Glutamatergic neuron (in vitro differentiated cells): ENCODE measurements at regions not wholly inside any gene's neighbourhood (a gene's known extent, or its start where the extent isn't known, plus 50 kb on each side); places are given as distances from the start of the nearest gene placed in this dataset.

Experiments used
- DNase-seq: peaks from one replicate; pipeline ENCODE4 v3.0.0; 2022
- H3K27ac Mint-ChIP-seq: one replicate; pipeline ENCODE4 v1.8.0; 2020; ENCODE audit warnings: mild to moderate bottlenecking, mixed read lengths, inconsistent platforms; ENCODE audit not compliant: unreplicated experiment
- H3K27me3 Mint-ChIP-seq: one replicate; pipeline ENCODE4 v1.8.0; 2020; ENCODE audit warnings: mild to moderate bottlenecking, moderate library complexity, mixed read lengths, inconsistent platforms; ENCODE audit not compliant: unreplicated experiment
- H3K36me3 Mint-ChIP-seq: one replicate; pipeline ENCODE4 v1.8.0; 2020; ENCODE audit warnings: mild to moderate bottlenecking, mixed read lengths, inconsistent platforms; ENCODE audit not compliant: unreplicated experiment
- H3K4me1 Mint-ChIP-seq: one replicate; pipeline ENCODE4 v1.8.0; 2020; ENCODE audit warnings: mild to moderate bottlenecking, low read depth, mixed read lengths, inconsistent platforms; ENCODE audit not compliant: unreplicated experiment
- H3K4me3 Mint-ChIP-seq: one replicate; pipeline ENCODE4 v1.8.0; 2020; ENCODE audit warnings: mild to moderate bottlenecking, mixed read lengths, inconsistent platforms; ENCODE audit not compliant: unreplicated experiment
- H3K9me3 Mint-ChIP-seq: one replicate; pipeline ENCODE4 v1.8.0; 2020; ENCODE audit warnings: mild to moderate bottlenecking, moderate library complexity, mixed read lengths, inconsistent platforms; ENCODE audit not compliant: unreplicated experiment
- TF ChIP-seq, protein P1 (sequence below): fragments of 200-600 bp; sonication (generic); IDR thresholded peaks from one replicate; pipeline ENCODE4 v1.5.0; 2021; ENCODE audit not compliant: partially characterized antibody, unreplicated experiment

DNA sequence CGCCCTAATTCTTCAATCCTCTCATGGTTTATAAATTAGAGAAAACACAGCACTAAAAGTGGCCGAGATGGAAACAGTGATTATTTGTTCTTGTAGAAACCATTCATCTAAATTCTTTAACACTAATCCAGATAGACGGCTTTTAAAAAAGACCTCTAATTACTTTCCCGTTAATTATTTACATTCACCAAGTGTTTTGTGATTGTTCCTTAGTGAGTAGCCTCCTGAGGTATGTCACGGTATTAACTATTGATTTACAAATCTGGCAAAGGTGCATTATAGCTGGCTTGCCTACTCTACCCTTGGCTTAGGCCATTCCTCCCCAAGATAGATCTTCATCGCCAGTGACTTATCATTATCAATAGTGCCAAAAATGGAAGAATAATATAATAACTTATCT is 436.4 kb upstream of the ST6GAL2 start:
- TF ChIP-seq, protein P1, sequence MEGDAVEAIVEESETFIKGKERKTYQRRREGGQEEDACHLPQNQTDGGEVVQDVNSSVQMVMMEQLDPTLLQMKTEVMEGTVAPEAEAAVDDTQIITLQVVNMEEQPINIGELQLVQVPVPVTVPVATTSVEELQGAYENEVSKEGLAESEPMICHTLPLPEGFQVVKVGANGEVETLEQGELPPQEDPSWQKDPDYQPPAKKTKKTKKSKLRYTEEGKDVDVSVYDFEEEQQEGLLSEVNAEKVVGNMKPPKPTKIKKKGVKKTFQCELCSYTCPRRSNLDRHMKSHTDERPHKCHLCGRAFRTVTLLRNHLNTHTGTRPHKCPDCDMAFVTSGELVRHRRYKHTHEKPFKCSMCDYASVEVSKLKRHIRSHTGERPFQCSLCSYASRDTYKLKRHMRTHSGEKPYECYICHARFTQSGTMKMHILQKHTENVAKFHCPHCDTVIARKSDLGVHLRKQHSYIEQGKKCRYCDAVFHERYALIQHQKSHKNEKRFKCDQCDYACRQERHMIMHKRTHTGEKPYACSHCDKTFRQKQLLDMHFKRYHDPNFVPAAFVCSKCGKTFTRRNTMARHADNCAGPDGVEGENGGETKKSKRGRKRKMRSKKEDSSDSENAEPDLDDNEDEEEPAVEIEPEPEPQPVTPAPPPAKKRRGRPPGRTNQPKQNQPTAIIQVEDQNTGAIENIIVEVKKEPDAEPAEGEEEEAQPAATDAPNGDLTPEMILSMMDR: no peak
- H3K4me1 Mint-ChIP-seq: no peaks in the 10 kb centered on the region
- H3K9me3 Mint-ChIP-seq: peaks cover 1% of the 10 kb centered on the region
- peaks cover 9% of the 10 kb centered on the region for H3K36me3 Mint-ChIP-seq
- no peaks in the 10 kb centered on the region for H3K27me3 Mint-ChIP-seq
- no peak overlapping the region for H3K27ac Mint-ChIP-seq
- H3K4me3 Mint-ChIP-seq: no peak overlapping the region
- no peak for DNase-seq

DNA sequence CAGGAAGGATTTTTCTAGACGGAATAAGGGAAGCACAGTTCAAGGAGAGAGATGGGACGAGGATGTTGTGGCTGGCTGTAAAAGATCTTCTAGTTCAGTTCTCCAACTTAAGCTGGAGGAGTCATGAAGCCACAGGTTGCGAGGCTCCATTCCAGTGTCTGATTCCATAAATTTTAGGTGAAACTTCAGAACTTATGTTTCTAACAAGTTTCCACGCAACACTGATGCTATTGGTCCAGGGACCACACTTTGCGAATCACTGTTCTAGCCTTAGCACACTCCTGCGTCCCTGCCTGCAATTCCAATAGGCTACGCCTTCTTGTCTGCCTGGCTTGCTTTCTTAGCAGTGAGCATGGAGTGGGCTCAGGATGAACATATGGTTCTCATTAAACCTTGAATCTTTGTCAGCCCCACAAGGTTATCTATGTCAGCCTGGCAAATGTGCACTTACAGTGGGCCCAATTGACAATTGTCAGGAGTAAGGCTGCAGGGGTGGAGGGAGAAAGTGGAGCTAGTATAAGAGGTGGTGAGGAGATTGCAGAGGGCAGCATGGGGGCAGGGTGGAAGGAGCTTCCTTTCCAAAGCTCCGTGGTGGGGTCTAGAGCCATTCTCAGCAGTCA is 438.1 kb upstream of the ST6GAL2 start:
- H3K27me3 Mint-ChIP-seq: no peaks in the 10 kb centered on the region
- no peak overlapping the region for H3K27ac Mint-ChIP-seq
- H3K9me3 Mint-ChIP-seq: peaks cover 1% of the 10 kb centered on the region

DNA sequence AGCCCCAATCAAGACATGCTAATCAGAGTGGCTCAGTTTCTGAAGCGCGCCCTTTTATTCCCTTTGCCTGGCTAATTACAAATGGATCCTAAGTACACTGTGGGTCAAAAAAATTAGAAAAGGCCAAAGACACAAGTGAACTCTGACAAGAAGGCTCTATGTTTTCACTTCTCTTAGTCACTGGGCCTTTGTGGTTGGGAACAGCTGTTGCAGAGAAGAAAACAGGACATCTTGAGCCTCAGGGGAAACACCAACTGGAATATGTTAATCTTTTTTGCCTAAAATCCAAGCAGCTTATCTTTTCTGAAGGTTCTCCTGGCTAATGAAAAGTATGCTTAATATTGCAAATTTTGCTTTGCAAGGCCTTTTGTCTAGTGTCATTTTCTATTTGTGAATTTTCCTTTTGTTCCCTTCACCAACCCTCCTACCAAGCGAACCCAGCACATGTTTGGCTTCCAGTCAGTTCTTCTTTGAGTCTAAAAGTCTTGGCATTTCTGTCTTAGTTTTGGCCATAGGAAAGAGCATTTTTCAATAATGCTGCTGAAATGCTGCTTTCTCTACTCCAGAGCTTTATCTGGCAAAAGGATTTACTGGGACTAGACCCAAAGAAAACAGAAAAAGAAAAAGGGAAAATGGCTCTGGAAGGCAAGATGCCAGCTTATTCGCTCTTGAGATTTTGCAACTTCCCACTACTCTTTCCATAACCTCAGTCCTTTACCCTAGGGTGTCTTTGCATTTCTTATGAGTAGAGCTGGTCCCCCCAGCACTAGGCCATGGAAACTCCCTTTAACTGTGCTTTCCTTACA is 440.2 kb upstream of the ST6GAL2 start:
- TF ChIP-seq, protein P1: no peak
- Mint-ChIP-seq H3K4me1 (no peaks in the 10 kb centered on the region), H3K4me3 (no peak overlapping the region), H3K9me3 (peaks cover 1% of the 10 kb centered on the region), H3K27ac (peak overlapping the region; percentile 39), H3K36me3 (peaks cover 25% of the 10 kb centered on the region), H3K27me3 (no peaks in the 10 kb centered on the region)
- DNase-seq: no peak

More for the DNA sequence above, 438.1 kb upstream of the ST6GAL2 start:
- Mint-ChIP-seq H3K4me1 (no peaks in the 10 kb centered on the region), H3K36me3 (peaks cover 16% of the 10 kb centered on the region), H3K4me3 (no peak overlapping the region)
- no peak for DNase-seq
- TF ChIP-seq, protein P1: no peak

DNA sequence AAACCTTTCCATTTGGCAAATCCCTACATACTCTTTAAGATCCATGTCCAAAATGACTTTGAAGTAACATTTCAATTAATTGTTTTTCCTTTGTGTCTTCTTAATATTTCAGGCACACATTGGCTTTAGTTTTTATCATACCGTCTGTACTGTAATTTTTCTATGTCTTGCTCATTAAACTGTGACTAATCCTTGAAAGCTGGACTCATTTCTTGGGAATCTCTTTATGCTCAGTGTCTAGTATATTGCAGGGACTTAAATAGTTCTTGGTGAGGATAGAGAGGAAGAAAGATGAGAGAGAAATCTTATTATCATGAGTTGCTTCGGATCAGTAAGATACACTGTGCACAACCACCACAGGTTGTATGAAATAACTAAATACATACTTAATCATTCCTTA is 448.3 kb upstream of the ST6GAL2 start:
- H3K27me3 Mint-ChIP-seq: no peaks in the 10 kb centered on the region

More for the DNA sequence above, 448.3 kb upstream of the ST6GAL2 start:
- DNase-seq: no peak
- H3K36me3 Mint-ChIP-seq: peaks cover 9% of the 10 kb centered on the region
- TF ChIP-seq, protein P1: no peak
- H3K4me3 Mint-ChIP-seq: no peak overlapping the region
- no peaks in the 10 kb centered on the region for H3K4me1 Mint-ChIP-seq
- no peak overlapping the region for H3K27ac Mint-ChIP-seq
- H3K9me3 Mint-ChIP-seq: no peaks in the 10 kb centered on the region
